ENCODE measurements at regions not wholly inside any gene's neighbourhood (a gene's known extent, or its start where the extent isn't known, plus 50 kb on each side); places are given as distances from the start of the nearest gene placed in this dataset.
"Not testable (repeated sequence)": the region's sequence is repeated elsewhere in the genome, so short reads cannot be mapped to it uniquely, and the experiment has no call there.

GRCh38 chr17:54353789-54354525 is 531.2 kb downstream of the KIF2B start:
- no peak for DNase-seq (ENCODE audit: low spot score)

DNA sequence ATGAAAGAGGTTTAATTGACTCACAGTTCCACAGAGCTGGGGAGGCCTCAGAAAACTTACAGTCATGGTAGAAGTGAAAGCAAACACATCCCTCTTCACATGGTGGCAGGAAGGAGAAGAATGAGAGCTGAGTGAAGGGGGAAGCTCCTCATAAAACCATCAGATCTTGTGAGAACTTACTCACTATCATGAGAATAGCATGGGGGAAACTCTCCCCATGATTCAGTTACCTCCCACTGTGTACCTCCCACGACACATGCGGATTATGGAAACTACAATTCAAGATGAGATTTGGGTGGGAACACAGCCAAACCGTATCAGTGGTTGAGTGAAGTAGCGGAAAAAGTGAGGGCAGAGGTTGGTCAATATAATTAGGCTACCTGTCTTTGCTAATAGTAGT is 538.3 kb downstream of the KIF2B start:
- DNase-seq (ENCODE audit: low spot score): not testable (repeated sequence)

GRCh38 chr17:54368906-54369305 is 531.7 kb upstream of the TOM1L1 start:
- DNase-seq (ENCODE audit: low spot score): no peak

- no peak for DNase-seq (ENCODE audit: low spot score)
These were observed 528.4 kb upstream of the TOM1L1 start for GRCh38 chr17:54372069-54372749.

DNA sequence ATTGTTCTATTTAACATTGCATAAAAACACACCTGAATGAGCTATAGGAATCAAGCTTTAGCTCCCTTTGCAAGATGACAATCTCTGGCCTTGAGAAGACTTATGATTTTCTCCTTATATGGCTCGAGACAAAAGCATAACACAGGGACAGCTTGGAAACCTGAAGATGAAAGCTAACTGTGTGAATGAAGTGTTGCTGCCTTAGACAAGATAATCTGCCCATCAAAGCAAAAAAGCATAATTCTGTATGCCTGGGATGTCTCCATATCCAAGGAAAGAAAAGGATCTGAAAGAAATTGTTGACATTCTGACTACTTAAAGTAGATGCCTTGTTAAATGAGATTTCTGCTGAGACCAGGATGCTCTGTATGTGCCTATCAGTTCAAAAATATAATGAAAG is 526.7 kb upstream of the TOM1L1 start:
- no peak for DNase-seq (ENCODE audit: low spot score)

- DNase-seq (ENCODE audit: low spot score): not testable (repeated sequence)
These were observed 524.2 kb upstream of the TOM1L1 start for GRCh38 chr17:54376409-54376808.

GRCh38 chr17:54381482-54381881 is 519.2 kb upstream of the TOM1L1 start:
- DNase-seq (ENCODE audit: low spot score): no peak

GRCh38 chr17:54404259-54404658 is 496.4 kb upstream of the TOM1L1 start:
- no peak for DNase-seq (ENCODE audit: low spot score)

DNA sequence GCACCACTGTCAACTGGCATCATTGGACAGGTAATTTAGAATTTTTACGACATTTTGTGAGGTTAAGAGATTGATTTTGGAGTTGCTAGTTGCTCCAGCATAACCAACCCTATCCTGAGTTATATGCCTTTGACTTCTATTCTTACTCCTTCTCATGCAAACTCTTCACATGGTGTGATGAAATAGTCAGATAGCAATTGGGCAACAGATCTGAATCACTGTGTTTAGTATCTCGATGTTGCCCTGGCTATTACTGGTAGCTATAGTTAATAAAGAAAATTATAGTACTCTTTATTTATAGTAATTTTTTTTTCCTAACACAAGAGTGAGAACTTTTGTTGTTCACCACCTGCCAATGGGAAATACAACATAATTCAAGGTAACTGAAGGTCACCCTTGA is 494.8 kb upstream of the TOM1L1 start:
- no peak for DNase-seq (ENCODE audit: low spot score)

DNA sequence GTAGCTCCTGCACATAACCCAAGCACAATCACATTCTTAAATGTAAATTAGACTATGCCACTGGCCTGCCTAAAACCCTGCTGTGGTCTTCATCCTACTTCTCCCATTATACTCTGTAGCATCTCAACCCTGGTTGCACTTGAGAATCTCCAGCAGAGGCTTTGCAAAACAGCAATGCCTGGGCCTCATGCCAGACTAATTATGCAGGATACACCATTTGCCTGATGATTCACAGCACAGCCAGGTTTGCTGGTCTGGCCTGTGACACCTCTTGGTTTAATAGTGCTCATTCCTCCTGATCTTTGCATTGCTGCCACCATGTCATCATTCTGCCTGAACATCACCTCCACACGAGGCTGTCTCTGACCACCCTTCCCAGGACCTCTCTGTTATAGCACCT is 491.9 kb upstream of the TOM1L1 start:
- no peak for DNase-seq (ENCODE audit: low spot score)

DNA sequence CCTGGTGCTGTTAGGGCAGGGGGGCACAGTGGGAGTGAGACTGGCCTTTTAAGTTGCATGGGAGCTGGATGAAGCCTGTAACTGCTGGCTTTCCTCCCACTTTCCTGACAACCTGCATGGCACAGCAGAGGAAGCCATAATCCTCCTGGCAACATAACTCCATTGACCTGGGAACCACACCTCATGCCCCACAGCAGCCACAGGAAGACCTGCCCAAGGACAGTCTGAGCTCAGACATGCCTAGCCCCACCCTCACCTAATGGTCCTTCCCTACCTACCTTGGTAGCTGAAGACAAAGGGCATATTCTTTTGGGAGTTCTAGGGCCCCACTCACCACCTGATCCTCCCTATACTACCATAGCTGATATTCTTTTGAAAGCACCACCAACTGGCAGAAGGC is 482.2 kb upstream of the TOM1L1 start:
- no peak for DNase-seq (ENCODE audit: low spot score)

DNA sequence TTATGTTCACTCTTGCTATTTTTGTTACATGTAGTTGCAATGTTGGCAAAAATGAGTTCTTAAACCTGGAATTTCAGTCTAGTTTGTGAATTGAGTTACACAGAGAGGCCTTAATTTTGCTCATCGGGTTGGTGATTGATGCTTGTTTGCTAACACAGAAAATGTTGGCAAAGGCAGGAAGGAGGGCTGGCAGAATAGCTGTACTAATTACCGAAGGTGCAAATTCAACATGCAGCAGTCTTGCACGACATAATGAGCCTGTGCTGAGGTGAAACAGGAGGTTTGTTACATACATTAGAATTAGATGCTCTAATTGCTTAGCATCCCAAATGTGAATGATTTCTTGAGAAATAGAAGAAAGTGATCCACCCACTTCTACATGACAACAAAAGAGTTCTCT is 475.0 kb upstream of the TOM1L1 start:
- DNase-seq (ENCODE audit: low spot score): no peak

DNA sequence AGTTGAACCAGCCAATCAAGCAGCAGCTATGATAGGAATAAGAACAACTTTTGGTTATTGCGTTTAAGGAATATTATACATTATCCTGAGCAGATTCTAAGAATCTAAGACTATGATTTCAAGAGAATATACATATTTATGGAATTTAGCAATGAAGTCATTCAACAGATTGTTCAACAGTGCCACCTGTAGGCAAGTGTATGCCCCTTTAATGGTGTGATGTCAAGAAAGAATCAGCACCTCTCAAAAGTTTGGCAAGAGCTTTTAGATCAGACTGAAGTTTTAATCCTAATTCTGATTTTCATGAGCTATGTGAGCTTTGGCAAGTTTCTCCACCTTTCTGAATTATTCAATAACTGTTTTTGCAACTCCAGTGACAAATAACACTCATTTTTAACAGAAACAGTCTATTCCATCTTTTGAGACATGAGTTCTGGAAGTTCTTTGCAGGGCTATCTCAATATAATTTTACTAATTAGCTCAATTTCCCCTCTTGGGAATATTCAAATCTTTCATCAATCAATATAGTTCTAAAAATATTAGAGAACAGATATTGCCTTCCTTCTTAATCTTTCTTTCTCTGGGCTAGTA is 474.3 kb upstream of the TOM1L1 start:
- DNase-seq (ENCODE audit: low spot score): no peak

DNA sequence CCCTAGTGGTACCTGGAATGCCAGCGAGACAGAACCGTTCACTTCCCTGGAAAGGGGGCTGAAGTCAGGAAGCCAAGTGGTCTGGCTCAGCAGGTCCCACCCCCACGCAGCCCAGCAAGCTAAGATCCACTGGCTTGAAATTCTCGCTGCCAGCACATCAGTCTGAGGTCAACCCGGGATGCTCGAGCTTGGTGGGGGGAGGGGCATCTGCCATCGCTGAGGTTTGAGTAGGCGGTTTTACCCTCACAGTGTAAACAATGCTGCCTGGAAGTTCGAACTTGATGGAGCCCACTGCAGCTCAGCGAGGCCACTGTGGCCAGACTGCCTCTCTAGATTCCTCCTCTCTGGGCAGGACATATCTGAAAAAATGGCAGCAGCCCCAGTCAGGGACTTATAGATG is 464.7 kb upstream of the TOM1L1 start:
- no peak for DNase-seq (ENCODE audit: low spot score)

- no peak for DNase-seq (ENCODE audit: low spot score)
These were observed 460.8 kb upstream of the TOM1L1 start for GRCh38 chr17:54439816-54440215.

- DNase-seq (ENCODE audit: low spot score): no peak
These were observed 449.6 kb upstream of the TOM1L1 start for GRCh38 chr17:54451051-54451450.

DNA sequence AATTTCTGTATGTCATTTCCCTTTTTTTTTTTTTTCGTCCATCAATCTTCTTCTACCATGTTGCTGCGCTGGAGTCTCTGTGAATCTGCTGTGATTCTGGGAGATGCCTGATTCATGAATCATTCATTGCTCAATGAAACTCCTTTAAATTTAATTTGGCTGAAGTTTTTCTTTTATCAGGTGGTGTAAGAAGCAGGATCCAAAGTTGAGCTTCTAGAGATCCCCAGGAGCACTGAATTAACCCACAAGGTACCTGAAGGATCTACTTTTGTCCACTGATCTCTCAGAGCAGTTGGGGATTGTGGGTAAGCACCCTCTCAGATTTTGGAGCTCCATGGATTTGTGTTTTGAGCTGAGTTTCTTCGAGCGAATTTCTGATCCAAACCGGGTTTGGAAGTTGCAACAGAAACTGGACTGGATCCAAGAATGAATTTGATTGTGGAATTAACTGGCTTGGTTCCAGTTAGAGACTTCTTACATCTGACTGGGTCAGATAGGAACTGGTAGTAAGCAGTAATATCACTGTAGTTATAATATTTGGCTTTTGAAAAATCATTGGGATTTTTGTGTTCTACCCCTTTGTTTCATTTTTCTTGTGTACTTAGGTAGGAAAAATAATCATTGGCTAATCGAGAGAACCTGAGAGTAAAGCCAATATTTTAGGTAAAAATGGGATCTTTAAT is 447.8 kb upstream of the TOM1L1 start:
- no peak for DNase-seq (ENCODE audit: low spot score)

DNA sequence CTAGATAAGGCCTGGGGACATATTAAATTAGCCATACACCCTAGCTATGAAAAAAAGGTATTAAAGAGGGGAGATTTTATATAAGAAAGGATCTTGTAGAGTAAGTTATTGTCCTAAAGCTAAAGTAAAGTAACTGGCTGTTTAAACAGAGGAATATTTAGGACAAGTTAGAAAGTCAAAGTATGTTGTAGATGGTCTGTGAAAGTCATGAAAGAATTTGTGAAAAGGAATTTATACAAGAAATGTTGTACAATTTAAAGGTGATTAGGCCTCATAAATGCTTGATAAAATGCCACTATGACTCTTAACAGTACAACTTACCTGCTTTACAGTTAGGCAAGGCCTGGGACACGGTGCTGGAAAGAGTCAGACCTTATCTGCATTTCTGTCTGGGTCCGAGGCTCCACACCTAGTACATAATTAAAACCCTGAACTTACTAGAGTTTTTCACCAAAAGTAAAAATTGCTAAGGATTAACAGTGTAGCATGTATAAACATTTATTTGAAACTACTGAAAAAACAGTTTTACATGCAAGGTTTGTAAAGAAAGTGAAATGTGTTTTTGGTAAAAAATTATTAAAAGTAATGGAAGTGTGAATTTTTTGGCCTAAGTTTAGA is 445.3 kb upstream of the TOM1L1 start:
- DNase-seq (ENCODE audit: low spot score): no peak

- DNase-seq (ENCODE audit: low spot score): not testable (repeated sequence)
These were observed 435.2 kb upstream of the TOM1L1 start for GRCh38 chr17:54465443-54465842.

GRCh38 chr17:54466875-54467274 is 433.8 kb upstream of the TOM1L1 start:
- DNase-seq (ENCODE audit: low spot score): no peak

GRCh38 chr17:54482843-54483242 is 417.8 kb upstream of the TOM1L1 start:
- DNase-seq (ENCODE audit: low spot score): no peak

DNA sequence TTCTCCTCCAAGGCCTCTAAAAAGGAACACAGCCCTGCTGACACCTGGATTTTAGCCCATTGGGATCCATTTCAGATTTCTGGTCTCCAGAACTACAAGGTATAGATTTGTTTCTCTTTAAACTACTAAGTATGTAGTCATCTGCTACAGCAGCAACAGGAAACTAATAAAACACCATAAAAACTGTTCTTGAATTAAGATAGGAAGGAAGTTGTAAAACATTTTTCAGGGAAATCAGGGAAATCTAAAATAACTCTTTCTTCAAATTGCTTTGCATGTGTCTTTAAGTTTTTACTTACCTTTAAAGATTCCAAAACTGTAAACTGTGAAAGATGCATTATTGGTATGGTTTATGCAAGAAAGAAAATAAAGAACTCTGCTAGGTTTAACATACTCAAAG is 407.0 kb upstream of the TOM1L1 start:
- DNase-seq (ENCODE audit: low spot score): no peak

All from mucosa of gallbladder (tissue), 1 donor.